GM10266 (cell line): ENCODE measurements at regions not wholly inside any gene's neighbourhood (a gene's known extent, or its start where the extent isn't known, plus 50 kb on each side); places are given as distances from the start of the nearest gene placed in this dataset.
"Not testable (repeated sequence)": the region's sequence is repeated elsewhere in the genome, so short reads cannot be mapped to it uniquely, and the experiment has no call there.

Experiments
- DNase-seq: peaks from one replicate; pipeline ENCODE4 v3.0.0; 2012; ENCODE audit errors: extremely low spot score
- TF ChIP-seq, protein P1 (sequence below): IDR thresholded peaks from 2 replicates; pipeline ENCODE4 v1.5.1; 2012; ENCODE audit warnings: mild to moderate bottlenecking, low read depth; ENCODE audit not compliant: control insufficient read depth, insufficient read depth; ENCODE audit errors: missing control alignments

DNA sequence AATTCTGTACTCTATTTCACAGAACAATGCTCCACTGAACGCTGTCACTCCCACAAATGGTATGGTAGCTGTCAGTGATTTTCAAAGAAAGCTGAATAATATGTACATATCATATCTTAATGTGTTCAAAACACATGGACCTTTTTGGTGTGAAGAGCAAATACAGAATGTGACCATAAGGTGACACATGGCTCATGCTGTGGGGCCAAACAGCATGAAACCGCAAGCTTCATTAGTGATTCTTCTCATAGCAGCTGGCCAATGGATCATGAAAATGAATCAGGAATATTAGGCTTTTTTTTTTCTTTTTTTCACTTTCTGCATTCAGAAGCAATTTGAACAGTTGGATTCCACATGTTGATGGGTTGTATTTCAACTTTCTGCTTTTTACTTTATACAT, 54.9 kb upstream of the CDH9 start:
- TF ChIP-seq, protein P1, sequence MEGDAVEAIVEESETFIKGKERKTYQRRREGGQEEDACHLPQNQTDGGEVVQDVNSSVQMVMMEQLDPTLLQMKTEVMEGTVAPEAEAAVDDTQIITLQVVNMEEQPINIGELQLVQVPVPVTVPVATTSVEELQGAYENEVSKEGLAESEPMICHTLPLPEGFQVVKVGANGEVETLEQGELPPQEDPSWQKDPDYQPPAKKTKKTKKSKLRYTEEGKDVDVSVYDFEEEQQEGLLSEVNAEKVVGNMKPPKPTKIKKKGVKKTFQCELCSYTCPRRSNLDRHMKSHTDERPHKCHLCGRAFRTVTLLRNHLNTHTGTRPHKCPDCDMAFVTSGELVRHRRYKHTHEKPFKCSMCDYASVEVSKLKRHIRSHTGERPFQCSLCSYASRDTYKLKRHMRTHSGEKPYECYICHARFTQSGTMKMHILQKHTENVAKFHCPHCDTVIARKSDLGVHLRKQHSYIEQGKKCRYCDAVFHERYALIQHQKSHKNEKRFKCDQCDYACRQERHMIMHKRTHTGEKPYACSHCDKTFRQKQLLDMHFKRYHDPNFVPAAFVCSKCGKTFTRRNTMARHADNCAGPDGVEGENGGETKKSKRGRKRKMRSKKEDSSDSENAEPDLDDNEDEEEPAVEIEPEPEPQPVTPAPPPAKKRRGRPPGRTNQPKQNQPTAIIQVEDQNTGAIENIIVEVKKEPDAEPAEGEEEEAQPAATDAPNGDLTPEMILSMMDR = no peak
- DNase-seq = no peak

DNA sequence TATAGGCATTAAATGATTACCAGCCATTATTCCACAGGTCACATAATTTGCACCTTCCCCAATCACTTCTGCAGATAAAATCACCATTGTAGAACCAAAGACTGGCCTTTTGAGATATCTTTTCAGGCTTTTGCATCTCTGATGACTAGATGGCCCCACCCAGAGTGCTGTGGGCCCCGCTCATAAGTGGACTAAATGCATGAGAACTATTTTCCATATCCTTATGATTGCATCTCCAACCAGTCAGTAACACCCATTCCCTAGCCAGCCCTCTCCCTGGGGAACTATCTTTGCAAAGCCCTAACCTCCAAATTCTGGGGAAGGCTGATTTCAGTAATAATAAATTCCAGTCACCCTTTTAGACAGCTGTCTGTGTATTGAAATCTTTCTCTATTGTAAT, 53.5 kb upstream of the CDH9 start:
- TF ChIP-seq, protein P1 = no peak
- DNase-seq = no peak

DNA sequence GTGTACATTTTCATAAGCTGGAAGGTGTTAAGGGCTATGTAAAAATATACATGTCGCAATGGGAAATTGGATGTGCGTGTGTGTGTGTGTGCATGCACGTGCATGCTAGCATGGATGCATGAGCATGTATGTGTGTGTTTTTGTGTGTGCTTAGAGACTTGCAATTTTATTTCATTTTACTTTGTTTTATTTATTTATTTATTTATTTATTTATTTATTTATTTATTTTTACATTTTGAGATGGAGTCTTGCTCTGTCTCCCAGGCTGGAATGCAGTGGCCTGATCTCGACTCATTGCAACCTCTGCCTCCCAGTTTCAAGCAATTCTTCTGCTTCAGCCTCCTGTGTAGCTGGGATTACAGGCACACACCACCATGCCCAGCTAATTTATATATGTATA, 50.4 kb upstream of the CDH9 start:
- not testable (repeated sequence) for DNase-seq
